Sigmoid colon (tissue), 6 donors: ENCODE measurements at regions not wholly inside any gene's neighbourhood (a gene's known extent, or its start where the extent isn't known, plus 50 kb on each side); places are given as distances from the start of the nearest gene placed in this dataset.

Experiments used
- DNase-seq: peaks from one replicate; pipeline ENCODE4 v3.0.0-alpha.2; 2019
- H3K27ac ChIP-seq, 4 donors: fragments of 200-600 bp; sonication (generic); one replicate each; pipeline ENCODE4 v1.5.1; 2016 to 2019; ENCODE audit warnings: mild to moderate bottlenecking in 1 of 4
- H3K27me3 ChIP-seq, 3 donors: fragments of 200-600 bp; sonication (generic); one replicate each; pipeline ENCODE4 v1.5.1; 2019; ENCODE audit warnings: mild to moderate bottlenecking in 1 of 3
- H3K36me3 ChIP-seq, 4 donors: fragments of 200-600 bp; sonication (generic); one replicate each; pipeline ENCODE4 v1.5.1; 2016 to 2019
- H3K4me1 ChIP-seq, 4 donors: fragments of 200-600 bp; sonication (generic); one replicate each; pipeline ENCODE4 v1.5.1; 2017 to 2019
- H3K4me3 ChIP-seq, 4 donors: fragments of 200-600 bp; sonication (generic); one replicate each; pipeline ENCODE4 v1.5.1; 2017 to 2019; ENCODE audit warnings: mild to moderate bottlenecking in 2 of 4, moderate library complexity in 1 of 4
- H3K9me3 ChIP-seq, 4 donors: fragments of 200-600 bp in 3 of 4; sonication (generic) in 3 of 4; one replicate each; pipeline versions ENCODE4 v1.5.1 to v1.6.1; 2013 to 2019
- EP300 ChIP-seq, 4 donors: sonication (generic); formaldehyde crosslinking; IDR thresholded peaks; one replicate each; pipeline ENCODE4 v1.6.1; 2017; ENCODE audit warnings: antibody characterized with exemption in 4 of 4
- POLR2A ChIP-seq, 2 donors: fragments of 450-650 bp; IDR thresholded peaks; one replicate each; pipeline ENCODE4 v1.6.1; 2016; ENCODE audit warnings: antibody characterized with exemption in 2 of 2, mild to moderate bottlenecking in 2 of 2, moderate library complexity in 2 of 2
- POLR2AphosphoS5 ChIP-seq, 4 donors: sonication (generic); formaldehyde crosslinking; IDR thresholded peaks; one replicate each; pipeline ENCODE4 v1.6.1; 2017; ENCODE audit warnings: antibody characterized with exemption in 4 of 4
- WGBS, 2 donors: extraction: QIAGEN DNeasy Blood & Tissue Kit; methylation state at CpG; one replicate each; pipeline ENCODE4 v1.1.7; 2013; 5-methylcytosine and 5-hydroxymethylcytosine counted together
- intact Hi-C: fragments of 100-400 bp; cut with DNase I; formaldehyde crosslinking; loops from one replicate; pipeline ENCODE4 v1.15.1; 2023
- TF ChIP-seq, protein P1 (sequence below), 4 experiments: fragments of 450-650 bp in 3 of 4; fragments of 200-600 bp in 1 of 4; IDR thresholded peaks; one replicate each; pipeline ENCODE4 v1.5.1; 2016 to 2019; ENCODE audit warnings: antibody characterized with exemption in 4 of 4, mild to moderate bottlenecking in 3 of 4, moderate library complexity in 2 of 4
- donor health status: healthy with polysubstance abuse.
- donor health status: healthy.

DNA sequence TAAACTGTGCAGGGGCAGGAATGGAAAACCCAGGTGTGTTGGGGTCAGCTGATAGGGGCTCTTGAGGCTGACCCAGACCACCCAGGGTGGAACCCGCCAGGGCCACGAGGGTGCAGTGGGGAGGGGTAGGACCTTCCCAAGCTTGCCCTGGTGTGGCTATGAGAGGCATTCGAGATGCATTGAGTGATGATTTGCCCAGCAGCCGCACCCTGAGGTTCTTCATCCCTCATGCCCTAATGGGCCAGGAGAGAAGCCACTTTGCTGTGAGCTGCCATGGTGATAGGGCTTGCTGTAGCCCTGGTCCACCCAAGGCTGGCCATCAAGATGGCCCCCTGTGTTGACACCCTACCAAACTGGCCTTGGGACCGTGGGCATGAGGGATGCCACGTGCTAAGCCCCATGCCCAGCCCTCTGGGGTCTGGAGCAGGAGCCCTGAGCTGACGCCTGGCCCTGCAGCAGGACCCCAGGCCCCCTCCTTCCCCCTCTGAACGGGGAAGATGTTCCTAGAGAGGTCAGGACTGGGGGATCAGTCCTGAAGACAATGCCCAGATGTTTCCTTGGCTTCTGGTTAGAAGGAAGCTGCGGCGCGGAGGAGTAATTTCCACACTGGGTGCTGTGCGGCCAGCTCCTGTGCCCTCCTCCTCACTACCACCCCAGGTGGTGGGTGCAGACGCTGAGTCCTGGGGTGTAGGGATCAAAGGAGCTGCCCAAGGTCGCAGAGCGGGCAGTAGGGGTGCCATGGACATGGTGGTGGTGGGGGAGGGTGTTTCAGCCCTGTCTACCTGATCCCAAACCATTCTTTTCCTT is 122.5 kb upstream of the HDAC4 start:
- H3K27me3 ChIP-seq: no peaks in the 10 kb centered on the region
- WGBS, 2 donors: 68 to 80% methylated on average over 15 of the region's 15 CpGs
- H3K4me1 ChIP-seq: no peaks in the 10 kb centered on the region
- TF ChIP-seq, protein P1, sequence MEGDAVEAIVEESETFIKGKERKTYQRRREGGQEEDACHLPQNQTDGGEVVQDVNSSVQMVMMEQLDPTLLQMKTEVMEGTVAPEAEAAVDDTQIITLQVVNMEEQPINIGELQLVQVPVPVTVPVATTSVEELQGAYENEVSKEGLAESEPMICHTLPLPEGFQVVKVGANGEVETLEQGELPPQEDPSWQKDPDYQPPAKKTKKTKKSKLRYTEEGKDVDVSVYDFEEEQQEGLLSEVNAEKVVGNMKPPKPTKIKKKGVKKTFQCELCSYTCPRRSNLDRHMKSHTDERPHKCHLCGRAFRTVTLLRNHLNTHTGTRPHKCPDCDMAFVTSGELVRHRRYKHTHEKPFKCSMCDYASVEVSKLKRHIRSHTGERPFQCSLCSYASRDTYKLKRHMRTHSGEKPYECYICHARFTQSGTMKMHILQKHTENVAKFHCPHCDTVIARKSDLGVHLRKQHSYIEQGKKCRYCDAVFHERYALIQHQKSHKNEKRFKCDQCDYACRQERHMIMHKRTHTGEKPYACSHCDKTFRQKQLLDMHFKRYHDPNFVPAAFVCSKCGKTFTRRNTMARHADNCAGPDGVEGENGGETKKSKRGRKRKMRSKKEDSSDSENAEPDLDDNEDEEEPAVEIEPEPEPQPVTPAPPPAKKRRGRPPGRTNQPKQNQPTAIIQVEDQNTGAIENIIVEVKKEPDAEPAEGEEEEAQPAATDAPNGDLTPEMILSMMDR (IDR thresholded peaks at IDR 0.05): no peak
- TF ChIP-seq POLR2A (IDR thresholded peaks at IDR 0.05) (no peak), POLR2AphosphoS5 (IDR thresholded peaks at IDR 0.05) (no peak), EP300 (IDR thresholded peaks at IDR 0.05) (no peak)
- no peak overlapping the region for H3K4me3 ChIP-seq
- H3K27ac ChIP-seq: no peak overlapping the region
- intact Hi-C loops: no loop called here
- H3K36me3 ChIP-seq: no peaks in the 10 kb centered on the region
- no peak for DNase-seq
- no peaks in the 10 kb centered on the region for H3K9me3 ChIP-seq

DNA sequence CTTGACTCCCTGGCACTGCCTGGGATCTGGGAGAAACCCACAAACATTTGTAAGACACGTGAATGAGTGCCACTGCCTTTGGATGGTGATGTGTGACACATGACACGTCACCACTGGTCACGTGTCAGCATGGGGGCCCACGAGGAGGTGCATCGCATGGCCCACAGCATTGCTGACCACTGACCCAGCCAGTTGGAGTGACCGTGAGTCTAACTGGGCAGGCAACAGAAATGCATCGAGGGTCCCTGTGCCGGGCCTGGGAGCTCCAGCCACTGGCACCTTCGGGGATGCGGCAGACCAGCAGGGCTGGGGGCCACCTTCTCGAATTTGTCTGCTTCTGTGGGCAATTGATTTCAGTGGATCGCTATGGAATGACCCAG is 121.9 kb upstream of the HDAC4 start:
- Histone ChIP-seq H3K4me1 (no peaks in the 10 kb centered on the region), H3K27me3 (no peaks in the 10 kb centered on the region), H3K9me3 (no peaks in the 10 kb centered on the region), H3K27ac (no peak overlapping the region), H3K36me3 (no peaks in the 10 kb centered on the region), H3K4me3 (no peak overlapping the region)
- intact Hi-C loops: no loop called here
- no peak for TF ChIP-seq EP300 (IDR thresholded peaks at IDR 0.05)
- TF ChIP-seq POLR2A (IDR thresholded peaks at IDR 0.05): no peak
- no peak for DNase-seq
- WGBS, 2 donors: 80 to 84% methylated on average over 12 of the region's 12 CpGs

DNA sequence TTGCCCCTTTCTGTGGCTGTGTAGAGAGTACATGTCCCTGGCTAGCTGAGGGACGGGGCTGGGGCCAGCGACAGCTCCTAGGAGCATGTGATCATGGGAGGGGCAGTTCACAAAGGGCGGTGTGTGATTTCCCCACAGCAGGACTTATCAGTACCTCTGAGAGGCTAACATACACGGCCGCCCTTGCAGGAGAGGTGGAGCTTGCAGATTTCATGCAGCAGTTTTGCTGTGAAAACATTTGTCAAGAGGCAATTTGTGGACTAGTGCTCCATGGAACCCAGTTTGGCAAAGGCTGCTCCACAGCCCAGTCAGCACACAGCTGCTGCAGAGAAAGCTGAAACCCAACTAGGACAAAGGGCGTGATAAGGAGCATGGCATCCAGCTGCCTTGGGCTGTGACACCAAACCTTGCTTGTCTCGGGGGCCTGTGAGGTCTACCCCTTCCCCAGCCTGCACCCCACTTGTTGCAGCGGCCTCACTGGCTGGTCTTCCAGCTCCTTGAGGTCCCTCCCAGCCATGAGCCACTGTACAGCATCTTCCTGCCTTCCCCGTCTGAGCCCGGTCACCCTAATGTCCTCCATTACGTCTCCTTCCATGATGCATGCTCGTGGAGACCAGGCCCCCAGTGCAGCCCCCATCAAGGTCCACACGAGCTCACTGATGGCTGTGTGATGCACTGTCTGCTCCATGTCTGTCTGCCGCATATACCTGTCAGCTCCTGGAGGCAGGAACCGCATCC is 121.4 kb upstream of the HDAC4 start:
- Histone ChIP-seq H3K27ac (no peak overlapping the region), H3K27me3 (no peaks in the 10 kb centered on the region), H3K4me3 (no peak overlapping the region), H3K4me1 (no peaks in the 10 kb centered on the region), H3K36me3 (no peaks in the 10 kb centered on the region), H3K9me3 (no peaks in the 10 kb centered on the region)
- WGBS, 2 donors: 52 to 75% methylated on average over 15 of the region's 15 CpGs
- TF ChIP-seq POLR2AphosphoS5 (IDR thresholded peaks at IDR 0.05) (no peak), EP300 (IDR thresholded peaks at IDR 0.05) (no peak), POLR2A (IDR thresholded peaks at IDR 0.05) (no peak)
- TF ChIP-seq, protein P1 (IDR thresholded peaks at IDR 0.05): no peak
- intact Hi-C loops: no loop called here
- DNase-seq: no peak

DNA sequence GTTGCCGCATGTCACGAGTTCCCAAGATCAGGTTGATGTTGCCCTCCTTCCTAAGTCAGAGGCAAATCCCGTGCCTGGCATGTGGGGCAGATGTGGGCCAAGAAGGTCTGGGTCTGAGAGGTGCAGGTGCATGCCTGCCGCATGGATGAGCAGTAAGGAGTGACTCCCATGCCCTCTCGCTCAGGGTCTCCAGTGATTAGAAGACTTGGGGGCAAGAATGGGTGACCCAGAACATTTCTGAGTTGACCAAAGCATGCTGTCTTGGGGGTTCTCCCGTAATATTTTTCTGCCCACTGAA is 120.6 kb upstream of the HDAC4 start:
- H3K4me1 ChIP-seq: no peaks in the 10 kb centered on the region
- no peak for DNase-seq
- TF ChIP-seq POLR2A (IDR thresholded peaks at IDR 0.05) (no peak), EP300 (IDR thresholded peaks at IDR 0.05) (no peak), POLR2AphosphoS5 (IDR thresholded peaks at IDR 0.05) (no peak)
- TF ChIP-seq, protein P1 (IDR thresholded peaks at IDR 0.05): no peak
- no peaks in the 10 kb centered on the region for H3K36me3 ChIP-seq
- H3K27me3 ChIP-seq: no peaks in the 10 kb centered on the region
- H3K9me3 ChIP-seq: no peaks in the 10 kb centered on the region
- no peak overlapping the region for H3K27ac ChIP-seq
- 83 to 90% methylated on average over 6 of the region's 6 CpGs for WGBS, 2 donors
- H3K4me3 ChIP-seq: no peak overlapping the region
- intact Hi-C loops: no loop called here

DNA sequence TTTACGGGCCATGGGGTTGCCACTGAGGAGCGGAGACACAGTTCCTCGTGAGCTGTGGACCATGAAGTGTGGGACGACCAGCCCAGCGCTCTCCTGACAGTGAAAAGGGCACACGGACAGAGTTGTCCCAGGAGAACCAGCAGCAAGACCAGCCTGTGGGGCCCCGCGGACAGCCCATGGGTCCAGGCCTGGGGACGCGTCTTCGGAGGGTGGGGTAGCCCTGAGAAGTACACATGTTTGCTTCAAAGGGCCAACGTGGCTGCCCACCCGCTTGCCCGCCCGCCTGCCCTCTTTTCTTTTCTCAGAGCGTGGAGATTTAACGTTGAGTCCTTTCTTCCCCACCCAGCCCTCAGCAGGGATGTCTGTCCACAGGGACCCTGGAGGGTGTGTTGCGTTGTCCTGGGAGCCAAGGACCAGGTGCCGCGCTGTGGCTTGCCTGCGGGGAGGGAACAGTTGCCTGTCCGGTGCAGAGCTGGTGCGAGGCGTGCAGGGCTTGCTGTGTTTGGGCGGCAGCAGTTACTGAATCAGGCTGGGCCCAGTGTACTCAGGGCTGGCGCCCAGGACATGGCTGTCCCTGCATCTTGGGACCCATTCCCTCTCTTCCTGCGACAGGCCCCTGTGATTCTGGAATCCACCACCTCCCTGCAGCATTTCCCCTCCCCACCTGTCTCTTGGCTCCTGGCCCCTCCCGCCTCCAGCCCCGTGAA is 120.1 kb upstream of the HDAC4 start:
- Histone ChIP-seq H3K27me3 (no peaks in the 10 kb centered on the region), H3K9me3 (no peaks in the 10 kb centered on the region), H3K4me3 (no peak overlapping the region), H3K27ac (no peak overlapping the region), H3K4me1 (no peaks in the 10 kb centered on the region), H3K36me3 (no peaks in the 10 kb centered on the region)
- 92% methylated on average over 29 of the region's 29 CpGs for WGBS, 2 donors
- intact Hi-C loops: no loop called here
- TF ChIP-seq EP300 (IDR thresholded peaks at IDR 0.05): no peak
- no peak for TF ChIP-seq POLR2A (IDR thresholded peaks at IDR 0.05)
- TF ChIP-seq POLR2AphosphoS5 (IDR thresholded peaks at IDR 0.05): no peak
- TF ChIP-seq, protein P1 (IDR thresholded peaks at IDR 0.05): no peak
- DNase-seq: no peak
